Adrenal gland (tissue), 9 donors: ENCODE measurements at regions not wholly inside any gene's neighbourhood (a gene's known extent, or its start where the extent isn't known, plus 50 kb on each side); places are given as distances from the start of the nearest gene placed in this dataset.
"Not testable (repeated sequence)": the region's sequence is repeated elsewhere in the genome, so short reads cannot be mapped to it uniquely, and the experiment has no call there.

ENCODE experiments used
- DNase-seq, 7 donors: peaks; one replicate each; pipeline ENCODE4 v3.0.0-alpha.2; 2019 to 2020
- H3K27ac ChIP-seq, 5 donors: fragments of 200-600 bp; sonication (generic) in 4 of 5; 1 replicate in 3 of 5; 2 replicates in 2 of 5; pipeline versions ENCODE4 v1.5.1 to v1.8.0; 2016 to 2020; ENCODE audit warnings: mild to moderate bottlenecking in 1 of 5
- H3K27me3 ChIP-seq: fragments of 200-600 bp; 2 replicates; pipeline ENCODE4 v1.8.0; 2021
- H3K36me3 ChIP-seq, 2 donors: fragments of 200-600 bp; replicated peaks in 1 of 2; 1 replicate in 1 of 2; 2 replicates in 1 of 2; pipeline versions ENCODE4 v1.5.1 to v1.8.0; 2018 to 2022
- H3K4me1 ChIP-seq, 2 donors: fragments of 200-600 bp; replicated peaks in 1 of 2; 1 replicate in 1 of 2; 2 replicates in 1 of 2; pipeline versions ENCODE4 v1.5.1 to v1.8.0; 2018 to 2021
- H3K4me3 ChIP-seq, 4 donors: fragments of 200-600 bp; sonication (generic) in 3 of 4; one replicate each; pipeline ENCODE4 v1.5.1; 2016 to 2018
- H3K9me3 ChIP-seq, 3 donors: fragments of 200-600 bp; sonication (generic) in 1 of 3; replicated peaks in 1 of 3; 1 replicate in 2 of 3; 2 replicates in 1 of 3; pipeline versions ENCODE4 v1.5.1 to v1.8.0; 2016 to 2021
- POLR2A ChIP-seq, 2 donors: fragments of 450-650 bp; IDR thresholded peaks; one replicate each; pipeline ENCODE4 v1.6.1; 2017; ENCODE audit warnings: antibody characterized with exemption in 2 of 2, mild to moderate bottlenecking in 2 of 2, moderate library complexity in 1 of 2
- WGBS, 4 donors: extraction: QIAGEN DNeasy Blood & Tissue Kit in 2 of 4; methylation state at CpG; one replicate each; pipeline versions ENCODE4 v1.1.5 to v1.1.7; 2013 to 2017; 5-methylcytosine and 5-hydroxymethylcytosine counted together
- intact Hi-C, 2 donors: fragments of 100-400 bp; cut with DNase I; formaldehyde crosslinking; loops; one replicate each; pipeline versions ENCODE4 v1.14.1 to v1.15.0; 2022 to 2023
- TF ChIP-seq, protein P1 (sequence below), 6 experiments: fragments of 450-650 bp in 4 of 6; fragments of 200-600 bp in 2 of 6; sonication (generic) in 1 of 6; IDR thresholded peaks; 1 replicate in 5 of 6; 2 replicates in 1 of 6; pipeline versions ENCODE4 v1.5.1 to v1.8.0; 2016 to 2021; ENCODE audit warnings: antibody characterized with exemption in 6 of 6, mild to moderate bottlenecking in 2 of 6, moderate library complexity in 1 of 6
- donor health status: healthy with polysubstance abuse.
- donor health status: Bipolar disorder and iron deficiency.
- donor health status: DM: yes; HTN: yes; CAD: no.
- donor health status: DM: no; HTN: no; CAD: no.
- donor health status: DM: no; HTN: no; CAD: no.

DNA sequence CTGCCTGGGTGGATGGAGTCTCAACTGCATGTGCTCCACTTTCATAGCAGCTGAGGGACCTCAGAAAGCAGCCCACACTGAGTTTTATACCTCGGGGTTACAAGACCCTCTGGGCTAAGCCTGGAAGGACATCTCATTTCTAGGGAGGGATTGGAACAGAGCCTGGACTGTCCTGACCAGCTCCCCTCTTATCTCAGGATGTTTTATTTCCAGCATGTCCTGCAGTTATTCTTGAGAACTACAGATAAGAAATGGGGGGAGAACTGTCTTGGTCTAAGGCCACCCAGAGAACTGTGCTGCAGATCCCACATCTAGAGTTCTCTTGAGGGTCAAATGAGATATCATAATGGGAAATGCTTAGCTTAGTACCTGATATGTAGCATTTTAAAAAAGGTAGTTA is 97.3 kb upstream of the CHD6 start:
- intact Hi-C loops, result no loop called here
- Histone ChIP-seq H3K4me3 (no peak overlapping the region), H3K36me3 (no peaks in the 10 kb centered on the region), H3K27ac (no peak overlapping the region), H3K4me1 (no peaks in the 10 kb centered on the region), H3K27me3 (no peaks in the 10 kb centered on the region), H3K9me3 (no peaks in the 10 kb centered on the region)
- no peak for DNase-seq
- WGBS, 4 donors, result 39 to 59% (median 50%) methylated on average over 1 of the region's 1 CpG; no CpG with 5 or more reads in 1 of the 4 donors
- TF ChIP-seq, protein P1, sequence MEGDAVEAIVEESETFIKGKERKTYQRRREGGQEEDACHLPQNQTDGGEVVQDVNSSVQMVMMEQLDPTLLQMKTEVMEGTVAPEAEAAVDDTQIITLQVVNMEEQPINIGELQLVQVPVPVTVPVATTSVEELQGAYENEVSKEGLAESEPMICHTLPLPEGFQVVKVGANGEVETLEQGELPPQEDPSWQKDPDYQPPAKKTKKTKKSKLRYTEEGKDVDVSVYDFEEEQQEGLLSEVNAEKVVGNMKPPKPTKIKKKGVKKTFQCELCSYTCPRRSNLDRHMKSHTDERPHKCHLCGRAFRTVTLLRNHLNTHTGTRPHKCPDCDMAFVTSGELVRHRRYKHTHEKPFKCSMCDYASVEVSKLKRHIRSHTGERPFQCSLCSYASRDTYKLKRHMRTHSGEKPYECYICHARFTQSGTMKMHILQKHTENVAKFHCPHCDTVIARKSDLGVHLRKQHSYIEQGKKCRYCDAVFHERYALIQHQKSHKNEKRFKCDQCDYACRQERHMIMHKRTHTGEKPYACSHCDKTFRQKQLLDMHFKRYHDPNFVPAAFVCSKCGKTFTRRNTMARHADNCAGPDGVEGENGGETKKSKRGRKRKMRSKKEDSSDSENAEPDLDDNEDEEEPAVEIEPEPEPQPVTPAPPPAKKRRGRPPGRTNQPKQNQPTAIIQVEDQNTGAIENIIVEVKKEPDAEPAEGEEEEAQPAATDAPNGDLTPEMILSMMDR (IDR thresholded peaks at IDR 0.05), result no peak
- no peak for TF ChIP-seq POLR2A (IDR thresholded peaks at IDR 0.05)

- no peaks in the 10 kb centered on the region for H3K27me3 ChIP-seq
- WGBS, 4 donors, result 10 to 20% (median 14%) methylated on average over 1 of the region's 1 CpG
- TF ChIP-seq POLR2A (IDR thresholded peaks at IDR 0.05), result no peak
- no peak overlapping the region for H3K4me3 ChIP-seq
- intact Hi-C loops, result no loop called here
- H3K36me3 ChIP-seq, result no peaks in the 10 kb centered on the region
- DNase-seq, result no peak
- no peak overlapping the region for H3K27ac ChIP-seq
- H3K4me1 ChIP-seq, result no peaks in the 10 kb centered on the region
- H3K9me3 ChIP-seq, result no peaks in the 10 kb centered on the region
These were observed 95.9 kb upstream of the CHD6 start for GRCh38 chr20:41714030-41714429.

DNA sequence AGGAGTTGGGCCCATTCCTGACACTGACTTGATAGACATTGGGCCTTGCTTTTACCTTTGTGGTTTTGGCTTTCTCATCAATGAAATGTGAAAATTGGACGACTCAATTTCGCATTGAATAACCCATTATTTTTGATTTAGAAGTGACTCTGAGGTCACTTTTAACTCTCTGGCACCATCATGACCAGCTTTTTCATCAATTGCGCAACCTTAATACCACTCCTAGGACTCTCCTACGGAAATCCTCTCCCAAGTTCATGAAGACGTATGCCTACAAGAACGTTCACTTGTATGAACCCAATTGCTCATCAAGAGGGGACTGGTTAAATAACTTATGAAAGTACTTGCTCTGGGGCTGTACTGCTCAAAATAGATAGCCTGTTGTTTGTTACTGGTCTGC is 86.7 kb upstream of the CHD6 start:
- no peak for TF ChIP-seq POLR2A (IDR thresholded peaks at IDR 0.05)
- TF ChIP-seq, protein P1 (IDR thresholded peaks at IDR 0.05), result no peak
- Histone ChIP-seq H3K27me3 (no peaks in the 10 kb centered on the region), H3K9me3 (no peaks in the 10 kb centered on the region), H3K4me1 (no peaks in the 10 kb centered on the region), H3K36me3 (no peaks in the 10 kb centered on the region), H3K4me3 (no peak overlapping the region), H3K27ac (no peak overlapping the region)
- intact Hi-C loops, result no loop called here
- WGBS, 4 donors, result 81 to 85% (median 82%) methylated on average over 6 of the region's 6 CpGs
- DNase-seq, result no peak

DNA sequence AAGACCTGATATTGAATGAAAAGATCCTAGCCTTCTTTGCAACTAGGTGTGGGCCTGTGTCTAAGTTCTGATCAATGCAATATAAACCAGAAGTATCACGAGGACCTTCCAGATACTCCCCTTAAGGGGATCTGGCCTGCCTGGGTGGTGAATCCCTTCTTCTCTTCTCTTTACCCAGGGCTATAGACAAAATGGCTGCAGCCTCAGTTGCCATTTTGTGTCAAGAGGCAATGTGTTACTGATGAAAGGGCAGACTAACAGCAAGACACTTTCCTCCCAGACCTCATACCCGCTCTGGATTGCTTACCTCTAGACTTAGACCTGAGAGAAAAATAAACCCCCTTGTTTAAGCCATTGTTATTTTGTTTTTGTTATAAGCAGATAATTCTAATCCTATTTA is 84.5 kb upstream of the CHD6 start:
- Histone ChIP-seq H3K27ac (no peak overlapping the region), H3K36me3 (no peaks in the 10 kb centered on the region), H3K4me1 (no peaks in the 10 kb centered on the region), H3K9me3 (no peaks in the 10 kb centered on the region), H3K27me3 (no peaks in the 10 kb centered on the region), H3K4me3 (no peak overlapping the region)
- intact Hi-C loops, result no loop called here
- peak in 1 of 7 donors; percentile 1 for DNase-seq
- WGBS, 4 donors, result 71 to 100% (median 89%) methylated on average over 2 of the region's 2 CpGs
- no peak for TF ChIP-seq POLR2A (IDR thresholded peaks at IDR 0.05)

GRCh38 chr20:41701588-41702348 is 83.6 kb upstream of the CHD6 start:
- H3K27me3 ChIP-seq, result no peaks in the 10 kb centered on the region
- no peaks in the 10 kb centered on the region for H3K36me3 ChIP-seq
- H3K27ac ChIP-seq, result no peak overlapping the region
- WGBS, 4 donors, result 71 to 91% (median 84%) methylated on average over 5 of the region's 5 CpGs
- no peak for DNase-seq
- intact Hi-C loops, result no loop called here
- H3K4me3 ChIP-seq, result no peak overlapping the region
- peaks cover 0 to 6% of the 10 kb centered on the region in 2 donors for H3K4me1 ChIP-seq
- TF ChIP-seq, protein P1 (IDR thresholded peaks at IDR 0.05), result no peak
- TF ChIP-seq POLR2A (IDR thresholded peaks at IDR 0.05), result no peak
- no peaks in the 10 kb centered on the region for H3K9me3 ChIP-seq

GRCh38 chr20:41699673-41700072 is 81.5 kb upstream of the CHD6 start:
- DNase-seq, H3K36me3 ChIP-seq, intact Hi-C loops, H3K27me3 ChIP-seq, H3K4me1 ChIP-seq, H3K9me3 ChIP-seq, H3K27ac ChIP-seq, H3K4me3 ChIP-seq: not testable (repeated sequence)
- WGBS, 4 donors, result 81 to 94% (median 86%) methylated on average over 3 of the region's 3 CpGs
